IMR-90 (cell line): ENCODE measurements at regions not wholly inside any gene's neighbourhood (a gene's known extent, or its start where the extent isn't known, plus 50 kb on each side); places are given as distances from the start of the nearest gene placed in this dataset.

Experiments
- ATAC-seq: fragments of 200-7000 bp; cut with Tn5 transposase; 2 replicates; pipeline ENCODE4 v1.9.1; 2020; ENCODE audit warnings: low read depth, mild to moderate bottlenecking, moderate library complexity
- BruUV-seq: library from RNA; stranded (reverse); fragments of 400-500 nt; replicated peaks from 2 replicates; lab custom pipeline; 2021; lab: Mats Ljungman, UMichigan
- CTCF ChIA-PET: fragments of 300-600 bp; formaldehyde crosslinking; extraction: SDS; loops from one replicate; lab custom pipeline; 2021; ENCODE audit warnings: antibody characterized with exemption; lab: Yijun Ruan, JAX
- POLR2A ChIA-PET: fragments of 300-600 bp; sonication (Branson Sonifier 250); formaldehyde crosslinking; loops from one replicate; lab custom pipeline; 2022; ENCODE audit warnings: antibody characterized with exemption; ENCODE audit not compliant: unreplicated experiment; lab: Charles Lee
- DNase-seq: peaks from one replicate; pipeline ENCODE4 v3.0.0; 2013
- H2AFZ ChIP-seq: replicated peaks from 2 replicates; pipeline ENCODE3; 2013; ENCODE audit warnings: low read length, mild to moderate bottlenecking; ENCODE audit not compliant: poor library complexity
- H2AK5ac ChIP-seq: 2 replicates; pipeline ENCODE4 v1.6.1; 2013; ENCODE audit warnings: low read depth, low read length, inconsistent platforms
- H2AK9ac ChIP-seq: replicated peaks from 2 replicates; pipeline ENCODE3; 2013; ENCODE audit warnings: mild to moderate bottlenecking, low read depth, low read length, moderate library complexity; ENCODE audit not compliant: poor library complexity
- H2BK120ac ChIP-seq: 2 replicates; pipeline ENCODE4 v1.6.1; 2013; ENCODE audit warnings: low read depth, low read length, inconsistent platforms
- H2BK15ac ChIP-seq: 3 replicates; pipeline ENCODE4 v1.6.1; 2013; ENCODE audit warnings: low read depth, low read length, inconsistent platforms
- H2BK20ac ChIP-seq: 2 replicates; pipeline ENCODE4 v1.6.1; 2013; ENCODE audit warnings: low read depth, mild to moderate bottlenecking, inconsistent platforms, low read length, moderate library complexity
- H2BK5ac ChIP-seq: 2 replicates; pipeline ENCODE4 v1.6.1; 2013; ENCODE audit warnings: mild to moderate bottlenecking, low read depth, low read length, inconsistent platforms; ENCODE audit not compliant: poor library complexity, severe bottlenecking
- H3K14ac ChIP-seq: replicated peaks from 2 replicates; pipeline ENCODE4 v1.6.1; 2013; ENCODE audit warnings: low read depth, low read length, inconsistent platforms
- H3K18ac ChIP-seq: 2 replicates; pipeline ENCODE4 v1.6.1; 2013; ENCODE audit warnings: low read depth, low read length, control low read depth
- H3K23ac ChIP-seq: 2 replicates; pipeline ENCODE4 v1.6.1; 2013; ENCODE audit warnings: low read depth, low read length, inconsistent platforms
- H3K27ac ChIP-seq: 2 replicates; pipeline ENCODE4 v1.5.1; 2013; ENCODE audit warnings: mild to moderate bottlenecking, control low read depth, low read length; ENCODE audit not compliant: insufficient read depth
- H3K27me3 ChIP-seq: 2 replicates; pipeline ENCODE4 v1.6.1; 2013; ENCODE audit warnings: low read length; ENCODE audit not compliant: control insufficient read depth, insufficient read depth
- H3K36me3 ChIP-seq: 2 replicates; pipeline ENCODE4 v1.6.1; 2013; ENCODE audit warnings: low read length, mixed read lengths; ENCODE audit not compliant: control insufficient read depth, insufficient read depth
- H3K4ac ChIP-seq: 2 replicates; pipeline ENCODE4 v1.6.1; 2013; ENCODE audit warnings: low read depth, low read length, inconsistent platforms
- H3K4me1 ChIP-seq: 2 replicates; pipeline ENCODE4 v1.6.1; 2013; ENCODE audit warnings: low read length, mixed read lengths; ENCODE audit not compliant: control insufficient read depth, insufficient read depth
- H3K4me2 ChIP-seq: 2 replicates; pipeline ENCODE4 v1.6.1; 2013; ENCODE audit warnings: low read depth, mild to moderate bottlenecking, control low read depth, low read length, moderate library complexity
- H3K4me3 ChIP-seq: 2 replicates; pipeline ENCODE4 v1.5.1; 2013; ENCODE audit warnings: low read depth, mild to moderate bottlenecking, control low read depth, low read length, moderate library complexity; ENCODE audit not compliant: insufficient read depth
- H3K56ac ChIP-seq: 2 replicates; pipeline ENCODE4 v1.6.1; 2013; ENCODE audit warnings: low read length, inconsistent platforms; ENCODE audit not compliant: insufficient read depth; ENCODE audit errors: extremely low read depth
- H3K79me1 ChIP-seq, 2 experiments: 2 replicates each; pipeline ENCODE4 v1.6.1; 2013; ENCODE audit warnings: low read length in 2 of 2, inconsistent platforms in 1 of 2, low read depth in 1 of 2
- H3K9ac ChIP-seq: 2 replicates; pipeline ENCODE4 v1.6.1; 2013; ENCODE audit warnings: low read depth, low read length, control low read depth
- H3K9me1 ChIP-seq: 2 replicates; pipeline ENCODE4 v1.6.1; 2013; ENCODE audit warnings: low read length, inconsistent platforms; ENCODE audit not compliant: insufficient read depth
- H3K9me3 ChIP-seq: 2 replicates; pipeline ENCODE4 v1.6.1; 2013; ENCODE audit warnings: low read length; ENCODE audit not compliant: control insufficient read depth, insufficient read depth
- H4K20me1 ChIP-seq: 2 replicates; pipeline ENCODE4 v1.6.1; 2013; ENCODE audit warnings: low read length, inconsistent platforms; ENCODE audit not compliant: insufficient read depth
- H4K5ac ChIP-seq: 2 replicates; pipeline ENCODE4 v1.6.1; 2013; ENCODE audit warnings: mild to moderate bottlenecking, low read depth, low read length, control low read depth
- H4K8ac ChIP-seq, 2 experiments: 2 replicates each; pipeline ENCODE4 v1.6.1; 2013; ENCODE audit warnings: low read depth in 2 of 2, low read length in 2 of 2, control low read depth in 1 of 2, inconsistent platforms in 1 of 2
- H4K91ac ChIP-seq: 2 replicates; pipeline ENCODE4 v1.6.1; 2013; ENCODE audit warnings: low read depth, low read length, inconsistent platforms; ENCODE audit not compliant: insufficient read depth
- BHLHE40 ChIP-seq: fragments of 150-350 bp; IDR thresholded peaks from 2 replicates; pipeline ENCODE4 v1.6.1; 2016; ENCODE audit warnings: mild to moderate bottlenecking, low read depth, low read length
- CEBPB ChIP-seq: IDR thresholded peaks from 2 replicates; pipeline ENCODE4 v1.6.1; 2012; ENCODE audit warnings: low read depth, low read length, improper control_type of control experiment
- CTCF ChIP-seq: conservative IDR thresholded peaks from 2 replicates; pipeline ENCODE4 v1.5.1; 2012; ENCODE audit warnings: mild to moderate bottlenecking, low read depth, low read length, improper control_type of control experiment
- ELK1 ChIP-seq: fragments of 150-350 bp; IDR thresholded peaks from 2 replicates; pipeline ENCODE4 v1.6.1; 2016; ENCODE audit warnings: low read depth, mild to moderate bottlenecking, low read length, moderate library complexity, borderline replicate concordance
- FOS ChIP-seq: fragments of 150-350 bp; IDR thresholded peaks from 2 replicates; pipeline ENCODE4 v1.6.1; 2016; ENCODE audit warnings: low read depth, low read length
- MAZ ChIP-seq: IDR thresholded peaks from 2 replicates; pipeline ENCODE4 v1.6.1; 2012; ENCODE audit warnings: low read depth, mild to moderate bottlenecking, low read length, improper control_type of control experiment, moderate library complexity, borderline replicate concordance
- MXI1 ChIP-seq: IDR thresholded peaks from 2 replicates; pipeline ENCODE4 v1.6.1; 2012; ENCODE audit warnings: low read depth, mild to moderate bottlenecking, low read length, moderate library complexity, borderline replicate concordance
- NFE2L2 ChIP-seq: fragments of 150-350 bp; IDR thresholded peaks from 2 replicates; pipeline ENCODE4 v1.6.1; 2016; ENCODE audit warnings: low read depth, mild to moderate bottlenecking, low read length
- POLR2A ChIP-seq: IDR thresholded peaks from 2 replicates; pipeline ENCODE4 v1.6.1; 2012; ENCODE audit warnings: mild to moderate bottlenecking, low read depth, low read length
- RAD21 ChIP-seq: IDR thresholded peaks from 2 replicates; pipeline ENCODE4 v1.6.1; 2012; ENCODE audit warnings: low read length, improper control_type of control experiment
- RCOR1 ChIP-seq: IDR thresholded peaks from 2 replicates; pipeline ENCODE4 v1.6.1; 2012; ENCODE audit warnings: mild to moderate bottlenecking, low read length, improper control_type of control experiment; ENCODE audit not compliant: insufficient replicate concordance
- SMC3 ChIP-seq: fragments of 150-350 bp; IDR thresholded peaks from 2 replicates; pipeline ENCODE4 v1.6.1; 2016; ENCODE audit warnings: low read depth, mild to moderate bottlenecking, antibody characterized with exemption, low read length, moderate library complexity
- USF2 ChIP-seq: fragments of 150-350 bp; IDR thresholded peaks from 2 replicates; pipeline ENCODE4 v1.6.1; 2017; ENCODE audit warnings: mild to moderate bottlenecking, antibody characterized with exemption, low read length, low read depth
- WGBS, 2 experiments: methylation state at CpG; one replicate each; pipeline versions ENCODE4 v1.1.5 to v1.1.7; 2013; ENCODE audit warnings: missing lambda C conversion rate in 2 of 2; ENCODE audit not compliant: insufficient read length in 1 of 2; ENCODE audit errors: extremely low coverage in 2 of 2; 5-methylcytosine and 5-hydroxymethylcytosine counted together
- dilution Hi-C: fragments of 300-500 bp; cut with HindIII; formaldehyde crosslinking; loops from one replicate; pipeline ENCODE4 v1.14.3; 2018; ENCODE audit warnings: low sequenced_read_pairs; ENCODE audit not compliant: unreplicated experiment
- in situ Hi-C: fragments of 300-500 bp; cut with MboI; formaldehyde crosslinking; loops from 3 replicates; pipeline ENCODE4 v1.14.3; 2019; ENCODE audit warnings: low sequenced_read_pairs, inconsistent platforms, mixed read lengths
- intact Hi-C: fragments of 100-400 bp; cut with micrococcal nuclease; formaldehyde crosslinking; loops from 2 replicates; pipeline ENCODE4 v1.10.0; 2022

- intact Hi-C loops, result no loop called here
Measured at GRCh38 chr2:15775753-15776628, 164.4 kb upstream of the MYCN start.

More at GRCh38 chr2:15775753-15776628, 164.4 kb upstream of the MYCN start:
- ChIA-PET POLR2A (no interaction called here), CTCF (no interaction called here)
- Histone ChIP-seq H3K14ac (no peak overlapping the region), H2BK5ac (no peak overlapping the region), H3K4ac (no peak overlapping the region), H4K91ac (no peak overlapping the region), H3K18ac (no peak overlapping the region), H3K4me3 (no peak overlapping the region), H2AK5ac (no peak overlapping the region), H3K4me1 (no peaks in the 10 kb centered on the region), H3K4me2 (no peak overlapping the region), H3K23ac (no peak overlapping the region), H3K27ac (no peak overlapping the region), H3K27me3 (no peaks in the 10 kb centered on the region), H2AFZ (no peak overlapping the region), H2BK120ac (no peak overlapping the region), H3K79me1 (no peaks in the 10 kb centered on the region), H4K5ac (no peak overlapping the region), H3K56ac (no peak overlapping the region), H4K8ac (no peak overlapping the region), H2BK15ac (no peak overlapping the region), H3K9me1 (no peaks in the 10 kb centered on the region), H3K9me3 (peaks cover 21% of the 10 kb centered on the region), H2AK9ac (no peak overlapping the region), H4K20me1 (no peaks in the 10 kb centered on the region), H3K9ac (no peak overlapping the region), H2BK20ac (no peak overlapping the region), H3K36me3 (no peaks in the 10 kb centered on the region)
- TF ChIP-seq SMC3, result no peak
- no peak for TF ChIP-seq CEBPB
- no peak for TF ChIP-seq ELK1
- TF ChIP-seq NFE2L2, result no peak
- TF ChIP-seq MXI1, result no peak
- TF ChIP-seq MAZ, result no peak
- no peak for TF ChIP-seq CTCF
- TF ChIP-seq FOS, result no peak
- TF ChIP-seq RAD21, result no peak
- no peak for TF ChIP-seq BHLHE40
- no peak for TF ChIP-seq POLR2A
- no peak for TF ChIP-seq RCOR1
- no peak for TF ChIP-seq USF2
- no TSS peak for BruUV-seq
- no CpG with 5 or more reads among the region's 4 CpGs for WGBS, 2 experiments
- DNase-seq, result no peak
- no peak for ATAC-seq
- in situ Hi-C loops (no loop called here), dilution Hi-C loops (no loop called here)
